PC-9 (cell line): ENCODE measurements at regions not wholly inside any gene's neighbourhood (a gene's known extent, or its start where the extent isn't known, plus 50 kb on each side); places are given as distances from the start of the nearest gene placed in this dataset.

Experiments used
- CTCF ChIP-seq: fragments of 200-600 bp; sonication (generic); conservative IDR thresholded peaks from 2 replicates; pipeline ENCODE4 v1.6.1; 2017; ENCODE audit warnings: mixed run types, antibody characterized with exemption, mild to moderate bottlenecking, moderate library complexity
- EZH2 ChIP-seq: fragments of 200-600 bp; sonication (generic); IDR thresholded peaks from 2 replicates; pipeline ENCODE4 v1.8.0; 2017; ENCODE audit warnings: antibody characterized with exemption, low read depth

GRCh38 chr2:164314148-164314547, 307.1 kb downstream of the GRB14 start:
- no peak for TF ChIP-seq EZH2
- TF ChIP-seq CTCF, result no peak
